H7 (cell line): ENCODE measurements at regions not wholly inside any gene's neighbourhood (a gene's known extent, or its start where the extent isn't known, plus 50 kb on each side); places are given as distances from the start of the nearest gene placed in this dataset.

Source experiments
- DNase-seq: peaks from one replicate; pipeline ENCODE4 v3.0.0; 2012
- H3K27me3 ChIP-seq: 2 replicates; pipeline ENCODE4 v1.6.0; 2011; ENCODE audit warnings: mild to moderate bottlenecking, low read length; ENCODE audit not compliant: control insufficient read depth, insufficient read depth
- H3K36me3 ChIP-seq: replicated peaks from 2 replicates; pipeline ENCODE4 v1.5.1; 2011; ENCODE audit warnings: low read length; ENCODE audit not compliant: control insufficient read depth, insufficient read depth
- H3K4me3 ChIP-seq: 2 replicates; pipeline ENCODE4 v1.5.1; 2011; ENCODE audit warnings: low read depth, mild to moderate bottlenecking, control low read depth, low read length, moderate library complexity; ENCODE audit not compliant: insufficient read depth

GRCh38 chr18:46265196-46266156, 161.3 kb downstream of the HAUS1 start:
- no peak for DNase-seq
- Histone ChIP-seq H3K36me3 (no peaks in the 10 kb centered on the region; the same call in 1 of the 2 replicates), H3K27me3 (no peaks in the 10 kb centered on the region), H3K4me3 (no peak overlapping the region)

- no peak for DNase-seq
- Histone ChIP-seq H3K36me3 (no peaks in the 10 kb centered on the region; the same call in 1 of the 2 replicates), H3K27me3 (no peaks in the 10 kb centered on the region), H3K4me3 (no peak overlapping the region)
Measured at GRCh38 chr18:46266473-46266872, 162.3 kb downstream of the HAUS1 start.

GRCh38 chr18:46268671-46269070, 164.5 kb downstream of the HAUS1 start:
- no peak for DNase-seq
- Histone ChIP-seq H3K36me3 (no peaks in the 10 kb centered on the region; the same call in 1 of the 2 replicates), H3K4me3 (no peak overlapping the region), H3K27me3 (no peaks in the 10 kb centered on the region)

GRCh38 chr18:46269275-46269674, 165.1 kb downstream of the HAUS1 start:
- Histone ChIP-seq H3K27me3 (no peaks in the 10 kb centered on the region), H3K36me3 (no peaks in the 10 kb centered on the region; the same call in 1 of the 2 replicates), H3K4me3 (no peak overlapping the region)
- no peak for DNase-seq

- DNase-seq, result no peak
- no peaks in the 10 kb centered on the region; the same call in 1 of the 2 replicates for H3K36me3 ChIP-seq
- H3K27me3 ChIP-seq, result no peaks in the 10 kb centered on the region
- no peak overlapping the region for H3K4me3 ChIP-seq
Measured at GRCh38 chr18:46271488-46271887, 167.3 kb downstream of the HAUS1 start.

GRCh38 chr18:46273861-46274260, 169.7 kb downstream of the HAUS1 start:
- H3K36me3 ChIP-seq, result no peaks in the 10 kb centered on the region
- no peak for DNase-seq
- H3K4me3 ChIP-seq, result no peak overlapping the region
- no peaks in the 10 kb centered on the region for H3K27me3 ChIP-seq

GRCh38 chr18:46274266-46274665, 170.1 kb downstream of the HAUS1 start:
- Histone ChIP-seq H3K27me3 (no peaks in the 10 kb centered on the region), H3K4me3 (no peak overlapping the region), H3K36me3 (no peaks in the 10 kb centered on the region)
- DNase-seq, result no peak

GRCh38 chr18:46275370-46275769, 171.2 kb downstream of the HAUS1 start:
- H3K4me3 ChIP-seq, result no peak overlapping the region
- no peaks in the 10 kb centered on the region for H3K36me3 ChIP-seq
- DNase-seq, result no peak
- no peaks in the 10 kb centered on the region for H3K27me3 ChIP-seq

GRCh38 chr18:46276748-46277147, 172.6 kb downstream of the HAUS1 start:
- H3K36me3 ChIP-seq, result no peaks in the 10 kb centered on the region
- no peak overlapping the region for H3K4me3 ChIP-seq
- DNase-seq, result no peak
- H3K27me3 ChIP-seq, result no peaks in the 10 kb centered on the region

GRCh38 chr18:46278481-46279465, 174.6 kb downstream of the HAUS1 start:
- H3K4me3 ChIP-seq, result no peak overlapping the region
- no peaks in the 10 kb centered on the region for H3K27me3 ChIP-seq
- no peak for DNase-seq
- no peaks in the 10 kb centered on the region for H3K36me3 ChIP-seq

GRCh38 chr18:46279673-46280072, 175.5 kb downstream of the HAUS1 start:
- no peaks in the 10 kb centered on the region for H3K27me3 ChIP-seq
- H3K4me3 ChIP-seq, result no peak overlapping the region
- no peaks in the 10 kb centered on the region for H3K36me3 ChIP-seq
- no peak for DNase-seq

- Histone ChIP-seq H3K27me3 (no peaks in the 10 kb centered on the region), H3K4me3 (no peak overlapping the region), H3K36me3 (no peaks in the 10 kb centered on the region)
- DNase-seq, result no peak
Measured at GRCh38 chr18:46281185-46282176, 177.3 kb downstream of the HAUS1 start.

GRCh38 chr18:46282177-46282570, 178.0 kb downstream of the HAUS1 start:
- Histone ChIP-seq H3K36me3 (no peaks in the 10 kb centered on the region), H3K27me3 (no peaks in the 10 kb centered on the region), H3K4me3 (no peak overlapping the region)
- no peak for DNase-seq

- Histone ChIP-seq H3K4me3 (no peak overlapping the region), H3K36me3 (no peaks in the 10 kb centered on the region), H3K27me3 (no peaks in the 10 kb centered on the region)
- DNase-seq, result no peak
Measured at GRCh38 chr18:46282646-46283045, 178.5 kb downstream of the HAUS1 start.
